ENCODE measurements at regions not wholly inside any gene's neighbourhood (a gene's known extent, or its start where the extent isn't known, plus 50 kb on each side); places are given as distances from the start of the nearest gene placed in this dataset.

GRCh38 chr13:24012648-24013047, 115.3 kb upstream of the C1QTNF9B start:
- DNase-seq: no peak

GRCh38 chr13:24013189-24013588, 115.9 kb upstream of the C1QTNF9B start:
- no peak for DNase-seq

DNA sequence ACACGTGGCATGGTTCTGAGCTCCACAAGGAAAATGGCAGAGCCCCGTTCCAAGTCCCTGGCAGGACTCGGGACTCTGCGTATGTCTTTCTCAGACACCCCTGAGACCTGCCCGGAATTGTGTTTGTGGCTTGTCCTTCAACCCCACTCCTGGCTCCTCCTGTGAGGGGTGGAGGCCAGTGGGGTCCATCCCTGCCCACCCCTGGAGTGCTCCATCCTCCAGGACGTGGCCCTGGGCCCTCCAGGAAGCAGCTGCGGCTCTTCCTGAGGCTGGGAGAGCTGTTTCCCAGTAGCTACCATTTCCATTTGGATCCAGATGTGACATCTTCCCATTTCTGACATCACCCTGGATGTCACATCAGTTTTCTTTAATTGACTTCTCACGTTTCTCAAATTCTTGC, 118.7 kb upstream of the C1QTNF9B start:
- no peak for DNase-seq

GRCh38 chr13:24022568-24022967, 125.3 kb upstream of the C1QTNF9B start:
- DNase-seq: no peak

DNA sequence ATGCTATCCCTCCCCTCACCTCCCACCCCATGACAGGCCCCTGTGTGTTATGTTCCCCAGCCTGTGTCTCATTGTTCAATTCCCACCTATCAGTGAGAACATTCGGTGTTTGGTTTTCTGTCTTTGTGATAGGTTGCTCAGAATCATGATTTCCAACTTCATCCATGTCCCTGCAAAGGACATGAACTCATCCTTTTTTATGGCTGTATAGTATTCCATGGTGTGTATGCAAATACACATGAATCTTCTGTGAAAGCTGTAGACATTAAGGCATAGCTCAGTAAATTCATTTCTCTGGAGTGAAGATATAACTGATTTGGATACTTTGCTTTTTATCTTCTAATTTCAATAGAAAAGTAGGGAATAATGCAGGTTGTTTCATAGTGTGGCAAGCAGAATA, 125.8 kb upstream of the C1QTNF9B start:
- DNase-seq: no peak

- DNase-seq: no peak
Measured at GRCh38 chr13:24027494-24027893, 130.2 kb upstream of the C1QTNF9B start.

- DNase-seq: no peak
Measured at GRCh38 chr13:24032252-24032651, 128.3 kb upstream of the SPATA13 start.

- no peak for DNase-seq
Measured at GRCh38 chr13:24032674-24033073, 127.8 kb upstream of the SPATA13 start.

- DNase-seq: no peak
Measured at GRCh38 chr13:24033527-24034302, 126.8 kb upstream of the SPATA13 start.

DNA sequence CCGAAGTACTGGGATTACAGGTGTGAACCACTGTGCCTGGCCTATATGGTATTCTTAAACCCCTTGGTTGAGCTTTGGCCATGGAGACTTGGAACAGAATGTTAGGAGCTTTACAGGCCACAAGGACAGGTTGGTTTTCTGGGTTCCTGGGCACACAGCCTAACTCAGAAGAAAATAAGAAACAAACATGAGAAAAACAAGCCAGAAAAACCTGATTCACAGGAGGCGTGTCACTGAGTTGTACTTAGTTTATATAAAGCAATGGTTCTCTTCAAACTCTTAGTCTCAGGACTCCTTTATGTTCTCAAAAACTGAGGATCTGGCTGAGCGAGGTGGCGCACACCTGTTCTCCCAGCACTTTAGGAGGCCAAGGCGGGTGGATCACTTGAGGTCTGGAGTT, 125.1 kb upstream of the SPATA13 start:
- DNase-seq: no peak

DNA sequence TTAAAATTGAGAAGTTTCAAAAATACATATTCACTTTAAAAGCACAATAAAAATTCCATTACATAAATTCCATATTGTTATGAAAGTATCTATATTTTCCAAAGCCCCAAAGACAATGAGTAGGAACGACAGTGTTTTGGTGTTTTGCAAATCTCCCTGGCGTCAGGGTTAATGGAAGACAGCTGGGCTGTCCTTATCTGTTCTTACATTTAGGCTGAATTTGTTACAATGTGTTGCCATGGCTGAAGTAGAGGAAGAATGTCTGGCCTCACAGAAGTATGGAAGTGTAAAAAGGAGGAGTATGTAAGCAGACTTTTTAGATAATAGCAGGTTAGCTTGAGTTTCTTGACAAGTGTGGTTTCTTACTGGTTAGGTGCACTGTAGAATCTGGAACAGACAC, 124.4 kb upstream of the SPATA13 start:
- no peak for DNase-seq

GRCh38 chr13:24038405-24038804, 122.1 kb upstream of the SPATA13 start:
- DNase-seq: no peak

GRCh38 chr13:24038841-24039330, 121.6 kb upstream of the SPATA13 start:
- DNase-seq: no peak

DNA sequence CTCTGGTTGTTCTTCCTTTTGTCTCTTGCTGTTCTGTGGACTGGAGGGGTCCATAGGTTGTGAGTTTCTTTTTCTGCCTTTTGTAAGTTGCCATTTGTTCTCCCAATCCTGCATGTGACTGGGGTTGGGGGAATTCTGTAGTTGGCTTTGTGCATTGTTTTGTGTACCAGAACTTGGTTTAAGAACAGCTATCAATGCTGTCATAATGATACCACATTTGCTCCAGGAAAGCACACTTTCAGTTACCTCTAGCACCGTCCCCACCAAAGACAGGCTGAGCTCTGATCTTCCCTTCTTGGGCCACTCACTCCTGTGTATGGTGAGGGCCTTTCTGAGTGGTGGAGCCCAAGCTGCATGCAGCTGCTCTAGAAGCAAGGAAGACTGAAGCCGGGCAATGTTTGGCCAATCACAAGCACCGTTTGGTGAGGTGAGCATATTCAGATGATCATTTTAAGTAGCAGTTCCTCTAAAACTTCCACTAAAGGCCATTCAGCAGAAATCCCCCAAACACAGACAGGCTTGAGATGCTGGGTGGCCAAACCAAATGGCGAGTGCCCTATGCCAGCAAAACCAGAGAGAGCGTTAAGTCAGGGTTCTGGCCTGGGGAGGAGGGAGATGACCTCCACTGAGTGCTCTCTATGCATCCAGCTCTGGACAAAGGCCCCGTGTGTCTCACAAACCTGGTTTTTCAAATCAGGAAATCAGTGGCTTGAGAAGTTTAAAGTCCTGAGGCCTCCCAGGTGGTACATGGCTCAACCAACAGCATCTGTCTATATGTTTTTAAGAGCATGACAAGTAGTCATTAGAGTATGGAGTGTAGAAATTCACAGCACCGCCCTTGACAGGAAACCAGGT, 120.7 kb upstream of the SPATA13 start:
- no peak for DNase-seq

GRCh38 chr13:24040835-24041234, 119.7 kb upstream of the SPATA13 start:
- no peak for DNase-seq

- DNase-seq: no peak
Measured at GRCh38 chr13:24041651-24042225, 118.8 kb upstream of the SPATA13 start.

DNA sequence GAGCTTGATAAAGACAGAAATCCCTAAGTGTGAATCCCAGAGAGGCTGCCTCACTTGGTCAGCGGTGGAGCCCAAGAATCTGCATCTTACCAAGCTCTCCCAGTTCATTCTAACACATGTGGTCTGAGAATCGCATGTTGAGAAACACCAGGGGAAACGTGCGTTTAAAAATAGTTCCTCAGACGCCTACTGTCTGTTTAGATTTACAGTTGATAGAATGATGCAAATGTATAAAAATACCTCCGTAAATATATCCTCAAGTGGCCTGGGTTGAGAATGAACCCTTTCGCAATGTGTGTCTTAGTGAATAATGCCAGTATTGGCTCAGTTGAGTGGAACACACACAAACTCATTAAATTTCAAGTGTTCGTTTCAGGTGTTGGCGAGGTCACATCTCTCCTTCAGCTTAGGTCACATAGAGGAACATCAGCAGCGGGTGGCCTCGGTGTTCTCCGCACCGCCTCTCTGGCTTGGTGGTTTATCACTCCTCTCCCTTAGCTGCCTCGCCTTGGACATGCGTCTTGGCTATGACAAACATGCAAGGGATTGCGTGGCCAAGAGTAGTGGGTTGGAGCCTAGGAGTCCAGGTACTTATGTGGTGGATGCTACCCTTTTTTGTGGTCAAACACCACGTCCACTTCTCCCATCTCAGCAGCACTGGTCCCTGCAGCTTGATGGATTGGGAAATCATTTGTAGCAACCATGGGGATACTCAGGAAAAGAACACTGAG, 117.6 kb upstream of the SPATA13 start:
- peak in 1 of 2 experiments; percentile 5 for DNase-seq

- no peak for DNase-seq
Measured at GRCh38 chr13:24043590-24044350, 116.8 kb upstream of the SPATA13 start.

DNA sequence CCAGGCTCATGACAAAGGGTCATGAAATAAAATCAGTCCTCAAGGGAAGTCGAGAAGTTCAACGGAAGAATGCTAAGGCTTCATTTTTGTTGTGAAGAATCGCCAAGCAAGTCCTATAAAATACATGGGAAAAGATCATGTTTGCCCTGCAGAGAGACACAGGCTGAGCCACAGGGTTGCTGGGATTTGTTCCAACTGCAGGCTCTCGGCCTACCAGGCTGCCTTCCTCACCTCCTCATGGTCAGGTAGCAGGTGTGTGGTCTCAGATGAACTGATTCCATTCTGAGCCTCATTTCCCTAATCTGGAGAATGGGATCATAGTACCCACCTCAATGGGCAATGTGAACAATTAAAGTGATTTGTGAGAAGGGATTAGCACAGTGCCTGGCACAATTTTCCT, 114.9 kb upstream of the SPATA13 start:
- DNase-seq: no peak

DNA sequence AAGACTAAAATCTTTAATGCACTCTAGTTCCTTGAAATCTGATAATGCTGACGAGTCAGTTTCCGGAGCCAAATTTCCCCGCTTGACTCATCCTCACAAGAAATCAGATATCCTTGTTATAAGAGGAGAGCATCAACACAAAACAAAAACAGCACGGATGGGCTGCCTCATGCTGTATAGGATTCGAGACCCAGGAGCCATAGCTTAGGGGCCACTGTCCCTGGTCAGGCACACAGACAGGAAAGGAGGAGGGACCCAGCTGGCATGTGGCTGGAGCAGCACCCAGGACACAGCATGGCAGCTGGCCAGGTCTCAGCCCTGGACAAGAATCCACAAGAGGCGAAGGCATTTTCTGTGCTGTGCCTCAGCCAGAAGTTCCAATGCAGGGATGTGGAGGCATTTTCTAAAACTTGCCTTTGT, 110.2 kb upstream of the SPATA13 start:
- no peak for DNase-seq

DNA sequence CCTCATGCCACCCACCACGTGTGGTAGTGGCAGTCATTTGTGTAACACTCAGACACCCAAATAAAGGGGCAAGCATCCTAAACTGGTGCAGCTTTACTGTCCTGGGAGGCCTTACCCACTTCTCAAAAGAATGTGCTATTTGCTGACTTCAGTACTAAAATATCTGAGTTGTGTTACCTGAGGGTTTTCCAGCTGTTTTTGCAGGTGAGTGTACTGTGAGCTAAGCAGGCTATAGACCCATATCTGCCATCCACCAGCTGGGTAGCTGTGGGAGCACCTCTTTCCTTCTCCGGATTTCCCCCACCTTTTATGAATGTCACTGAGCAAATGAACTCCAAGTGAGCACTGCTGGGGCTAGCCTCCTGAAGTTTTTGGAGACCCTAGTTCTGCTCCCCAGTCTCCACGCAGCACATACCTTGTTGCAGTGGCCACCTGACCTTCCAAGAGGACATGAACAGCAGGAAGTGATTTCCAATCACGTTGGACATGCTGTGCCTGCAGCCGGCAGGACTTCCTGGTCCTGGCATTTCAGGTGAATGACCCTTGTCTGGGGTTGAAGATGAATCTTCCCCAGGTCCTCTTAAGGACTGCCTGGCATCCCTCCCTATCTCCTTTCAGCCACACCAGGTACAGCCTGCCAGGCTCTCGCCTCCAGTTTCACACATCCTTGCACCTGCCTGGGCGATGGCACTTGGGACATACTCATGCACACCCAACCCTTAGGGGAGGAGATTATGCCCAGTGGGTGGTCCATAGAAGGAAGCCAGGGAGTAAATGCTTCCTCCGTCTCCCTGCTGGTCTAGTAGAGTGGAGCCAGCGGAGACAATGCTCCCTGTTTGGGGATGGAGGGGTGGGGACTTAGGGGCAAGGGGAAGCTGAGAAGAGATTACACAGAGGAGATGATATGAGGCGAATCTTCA, 109.5 kb upstream of the SPATA13 start:
- peak in 1 of 2 experiments; percentile 1 for DNase-seq

Measured in NCI-H187 (cell line).